Chondrocyte (in vitro differentiated cells): ENCODE measurements at regions not wholly inside any gene's neighbourhood (a gene's known extent, or its start where the extent isn't known, plus 50 kb on each side); places are given as distances from the start of the nearest gene placed in this dataset.
"Not testable (repeated sequence)": the region's sequence is repeated elsewhere in the genome, so short reads cannot be mapped to it uniquely, and the experiment has no call there.

Experiments
- DNase-seq: peaks from one replicate; pipeline ENCODE4 v3.0.0; 2021; ENCODE audit warnings: mixed read lengths, low spot score
- H3K27ac Mint-ChIP-seq: one replicate; pipeline ENCODE4 v1.8.0; 2021; ENCODE audit warnings: mild to moderate bottlenecking, moderate library complexity, mixed read lengths; ENCODE audit not compliant: unreplicated experiment
- H3K27me3 Mint-ChIP-seq: 2 replicates; pipeline ENCODE4 v1.8.0; 2021; ENCODE audit warnings: low read depth, mixed read lengths
- H3K36me3 Mint-ChIP-seq: 2 replicates; pipeline ENCODE4 v1.8.0; 2021; ENCODE audit warnings: low read depth, mixed read lengths
- H3K4me1 Mint-ChIP-seq: 2 replicates; pipeline ENCODE4 v1.8.0; 2021; ENCODE audit warnings: low read depth, mild to moderate bottlenecking, mixed read lengths
- H3K4me3 Mint-ChIP-seq: one replicate; pipeline ENCODE4 v1.8.0; 2021; ENCODE audit warnings: mild to moderate bottlenecking, moderate library complexity, mixed read lengths; ENCODE audit not compliant: unreplicated experiment
- H3K9me3 Mint-ChIP-seq: 2 replicates; pipeline ENCODE4 v1.8.0; 2021; ENCODE audit warnings: low read depth, mixed read lengths
- CTCF ChIP-seq: fragments of 200-600 bp; sonication (generic); IDR thresholded peaks from 2 replicates; pipeline ENCODE4 v1.5.0; 2021; ENCODE audit warnings: antibody characterized with exemption, mild to moderate bottlenecking, moderate library complexity

DNA sequence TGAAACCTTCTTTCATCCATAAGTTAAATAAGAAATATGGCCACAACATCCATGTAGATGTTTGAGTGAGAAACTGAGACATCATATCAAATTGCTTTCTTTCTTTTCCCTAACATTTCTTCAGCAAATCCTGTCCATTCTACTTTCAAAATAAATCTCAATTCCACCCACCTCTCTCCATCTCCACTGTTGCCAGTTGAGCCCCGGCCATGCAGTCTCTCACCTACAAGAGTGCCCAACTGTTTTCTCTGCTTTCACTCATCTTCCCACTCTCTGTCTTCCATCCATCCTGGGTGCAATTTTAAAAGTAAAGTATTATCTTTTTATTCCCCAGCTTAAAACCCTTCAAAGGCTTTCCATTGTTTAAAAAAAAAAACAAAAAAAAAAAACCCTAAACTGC is 260.4 kb downstream of the DEPDC1B start:
- DNase-seq = no peak
- Mint-ChIP-seq H3K27ac (no peak overlapping the region), H3K4me3 (no peak overlapping the region), H3K4me1 (peaks cover 5% of the 10 kb centered on the region), H3K9me3 (peaks cover 2% of the 10 kb centered on the region), H3K36me3 (peaks cover 5% of the 10 kb centered on the region), H3K27me3 (no peaks in the 10 kb centered on the region)
- no peak for TF ChIP-seq CTCF

DNA sequence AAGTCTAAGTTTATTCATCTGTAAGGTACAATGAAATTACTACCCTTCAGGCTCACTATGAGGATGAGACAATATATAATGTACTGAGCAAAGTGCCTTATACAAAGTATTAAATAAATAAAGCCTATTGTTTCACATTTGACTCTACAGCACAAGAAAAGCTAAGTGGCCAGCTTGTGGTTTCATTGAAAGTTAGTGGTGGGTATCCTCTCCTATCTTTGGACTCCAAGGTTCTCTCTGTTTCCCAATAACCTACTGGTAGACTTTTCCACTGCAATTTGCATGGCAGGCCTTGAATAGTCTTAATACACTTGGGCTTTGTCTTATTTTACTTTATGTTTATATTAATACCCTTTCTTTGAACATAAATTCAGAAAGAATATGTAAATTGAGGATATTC is 262.7 kb downstream of the DEPDC1B start:
- Mint-ChIP-seq H3K9me3 (peaks cover 5% of the 10 kb centered on the region), H3K27ac (no peak overlapping the region), H3K36me3 (peaks cover 5% of the 10 kb centered on the region), H3K27me3 (no peaks in the 10 kb centered on the region), H3K4me1 (no peaks in the 10 kb centered on the region), H3K4me3 (no peak overlapping the region)
- TF ChIP-seq CTCF = no peak
- no peak for DNase-seq

DNA sequence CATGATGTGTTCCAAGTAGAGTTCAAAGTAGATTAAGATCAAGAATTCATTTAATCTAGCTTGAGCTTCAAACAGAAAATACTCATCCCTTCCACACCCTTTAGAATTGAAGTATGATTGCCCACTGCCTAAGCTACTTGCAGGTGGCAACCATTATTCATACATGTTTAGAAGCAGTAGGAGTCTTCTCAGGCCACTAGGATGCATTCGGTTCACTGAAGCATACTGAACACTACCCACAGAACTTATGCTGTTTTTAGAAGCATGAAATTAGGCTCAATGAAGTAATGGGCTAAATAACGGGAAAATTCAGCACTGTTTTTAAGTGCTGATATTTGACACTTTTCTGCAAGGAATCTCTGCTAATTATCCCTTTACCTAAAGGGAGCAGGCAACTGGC is 263.4 kb downstream of the DEPDC1B start:
- no peak for TF ChIP-seq CTCF
- H3K9me3 Mint-ChIP-seq = peaks cover 3% of the 10 kb centered on the region
- H3K4me3 Mint-ChIP-seq = no peak overlapping the region
- no peak overlapping the region for H3K27ac Mint-ChIP-seq
- peaks cover 5% of the 10 kb centered on the region for H3K36me3 Mint-ChIP-seq
- no peak for DNase-seq
- H3K27me3 Mint-ChIP-seq = no peaks in the 10 kb centered on the region
- H3K4me1 Mint-ChIP-seq = no peaks in the 10 kb centered on the region

DNA sequence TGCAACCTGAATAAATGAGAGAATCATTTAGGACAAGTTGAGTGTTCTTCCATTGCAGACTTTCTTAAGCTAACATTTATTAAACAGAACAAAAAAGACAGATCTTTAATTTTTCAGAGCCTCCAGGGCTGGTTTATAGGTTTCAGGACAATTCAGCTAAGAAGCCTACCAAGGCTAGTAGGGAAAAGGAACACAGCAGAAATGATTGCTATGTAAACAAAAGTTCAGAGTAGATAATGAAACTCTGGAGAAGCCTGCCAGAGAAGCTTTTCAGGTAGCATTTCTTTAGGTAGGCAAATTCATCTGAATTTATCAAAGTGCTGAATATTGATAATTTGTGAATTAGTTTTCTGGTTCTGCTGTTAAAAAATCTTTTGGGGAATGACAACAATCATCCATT is 264.2 kb downstream of the DEPDC1B start:
- Mint-ChIP-seq H3K27me3 (no peaks in the 10 kb centered on the region), H3K4me1 (no peaks in the 10 kb centered on the region), H3K4me3 (no peak overlapping the region), H3K27ac (no peak overlapping the region), H3K9me3 (peaks cover 3% of the 10 kb centered on the region), H3K36me3 (peaks cover 5% of the 10 kb centered on the region)
- TF ChIP-seq CTCF = no peak
- DNase-seq = no peak

DNA sequence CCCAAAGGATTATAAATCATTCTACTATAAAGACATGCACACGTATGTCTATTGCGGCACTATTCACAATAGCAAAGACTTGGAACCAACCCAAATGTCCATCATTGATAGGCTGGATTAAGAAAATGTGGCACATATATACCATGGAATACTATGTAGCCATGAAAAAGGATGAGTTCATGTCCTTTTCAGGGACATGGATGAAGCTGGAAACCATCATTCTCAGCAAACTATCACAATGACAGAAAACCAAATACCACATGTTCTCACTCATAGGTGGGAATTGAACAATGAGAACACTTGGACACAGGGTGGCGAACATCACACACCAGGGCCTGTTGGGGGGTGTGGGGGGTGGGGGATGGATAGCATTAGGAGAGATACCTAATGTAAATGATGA is 273.8 kb downstream of the DEPDC1B start:
- Mint-ChIP-seq H3K4me1 (peaks cover 11% of the 10 kb centered on the region), H3K36me3 (peaks cover 12% of the 10 kb centered on the region)

GRCh38 chr5:60420773-60421172 is 279.2 kb downstream of the DEPDC1B start:
- Mint-ChIP-seq H3K36me3 (peaks cover 18% of the 10 kb centered on the region), H3K4me1 (peaks cover 14% of the 10 kb centered on the region), H3K9me3 (peaks cover 50% of the 10 kb centered on the region)
- not testable (repeated sequence) for H3K4me3 Mint-ChIP-seq, H3K27ac Mint-ChIP-seq, DNase-seq, H3K27me3 Mint-ChIP-seq

More for the DNA sequence above, 273.8 kb downstream of the DEPDC1B start:
- not testable (repeated sequence) for H3K4me3 Mint-ChIP-seq, H3K27me3 Mint-ChIP-seq, H3K27ac Mint-ChIP-seq, DNase-seq
- peaks cover 38% of the 10 kb centered on the region for H3K9me3 Mint-ChIP-seq
